ENCODE measurements at regions not wholly inside any gene's neighbourhood (a gene's known extent, or its start where the extent isn't known, plus 50 kb on each side); places are given as distances from the start of the nearest gene placed in this dataset.

DNA sequence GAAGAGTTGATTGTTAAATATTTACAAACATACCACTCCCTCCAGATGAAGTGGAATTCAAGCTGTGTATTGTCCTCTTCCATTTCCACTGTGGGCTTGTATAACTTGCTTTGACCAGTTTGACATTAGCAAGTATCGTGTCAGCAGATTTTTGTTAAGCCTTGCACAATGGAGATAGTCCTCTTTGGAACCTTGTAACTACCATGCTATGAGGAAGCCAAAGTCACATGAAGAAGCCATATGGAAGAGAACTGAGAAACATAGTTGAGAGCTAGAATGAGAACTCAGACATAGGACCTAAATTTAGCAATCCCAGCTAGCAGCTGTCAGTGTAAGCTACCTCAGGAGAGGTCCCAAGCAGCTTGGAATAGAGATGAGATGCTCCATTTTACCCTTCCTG, 889.2 kb downstream of the PDCD6IP start:
- no peak for DNase-seq (ENCODE audit: extremely low read depth in 1 of 2, low read depth in 1 of 2)

DNA sequence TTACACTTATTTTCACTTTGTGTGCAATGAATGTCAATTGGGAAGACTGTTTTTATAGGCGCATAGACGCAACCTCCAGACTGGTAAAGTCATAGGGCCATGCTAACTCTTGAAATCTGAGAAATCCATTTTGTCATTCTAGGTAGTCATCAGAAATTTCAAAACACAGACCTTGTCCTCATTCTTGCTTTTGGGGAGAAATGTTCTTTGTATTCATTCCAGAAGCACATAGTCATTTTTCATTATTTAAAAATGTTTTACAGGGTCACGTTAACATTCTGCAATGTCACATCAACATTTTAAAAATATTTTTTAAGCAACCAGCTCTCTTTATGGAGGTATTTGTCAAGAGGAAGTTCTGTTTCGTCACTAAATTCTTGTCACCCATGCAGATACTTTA, 898.4 kb downstream of the PDCD6IP start:
- no peak for DNase-seq (ENCODE audit: extremely low read depth in 1 of 2, low read depth in 1 of 2)

DNA sequence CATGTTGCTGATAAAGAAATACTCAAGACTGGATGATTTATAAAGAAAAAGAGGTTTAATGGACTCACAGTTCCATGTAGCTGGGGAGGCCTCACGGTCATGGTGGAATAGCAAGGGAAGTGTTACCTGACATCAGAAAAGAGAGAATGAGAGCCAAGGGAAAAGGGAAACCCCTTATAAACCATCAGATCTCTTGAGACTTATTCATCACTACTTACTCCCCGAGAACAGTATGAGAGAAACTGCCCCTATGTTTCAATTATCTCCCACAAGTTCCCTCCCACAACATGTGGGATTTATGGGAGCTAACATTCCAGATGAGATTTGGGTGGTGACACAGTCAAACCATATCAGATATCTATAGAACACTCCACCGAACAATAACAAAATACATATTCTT, 904.6 kb downstream of the PDCD6IP start:
- no peak for DNase-seq (ENCODE audit: extremely low read depth in 1 of 2, low read depth in 1 of 2)

DNA sequence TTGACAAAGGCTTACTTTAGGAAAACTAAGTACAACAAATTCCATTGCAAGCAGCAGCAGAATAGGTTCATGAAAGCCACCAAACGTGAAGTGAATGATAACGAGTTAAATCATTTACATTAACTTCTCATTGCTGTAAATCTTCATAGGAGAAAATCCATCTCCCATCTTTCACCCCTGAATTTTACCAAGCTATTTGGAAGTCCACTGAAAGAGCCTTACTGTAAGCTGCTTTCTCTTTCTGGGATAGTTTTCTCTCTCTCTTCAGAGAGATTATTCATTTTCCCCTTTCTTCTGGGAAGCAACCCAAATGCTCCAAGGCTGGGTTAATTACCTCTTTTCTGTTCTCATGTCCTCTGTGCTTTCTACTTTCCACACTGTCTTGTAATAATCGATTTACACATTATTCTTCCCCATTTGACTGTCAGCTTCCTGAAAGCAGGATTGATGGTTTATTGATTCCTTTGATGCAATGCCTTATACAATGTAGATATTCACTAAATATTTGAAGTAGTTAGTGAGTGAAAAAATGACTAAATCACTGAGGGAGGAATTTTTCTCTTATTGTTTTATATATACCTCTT, 914.3 kb upstream of the ARPP21 start:
- DNase-seq (ENCODE audit: extremely low read depth in 1 of 2, low read depth in 1 of 2), result no peak

DNA sequence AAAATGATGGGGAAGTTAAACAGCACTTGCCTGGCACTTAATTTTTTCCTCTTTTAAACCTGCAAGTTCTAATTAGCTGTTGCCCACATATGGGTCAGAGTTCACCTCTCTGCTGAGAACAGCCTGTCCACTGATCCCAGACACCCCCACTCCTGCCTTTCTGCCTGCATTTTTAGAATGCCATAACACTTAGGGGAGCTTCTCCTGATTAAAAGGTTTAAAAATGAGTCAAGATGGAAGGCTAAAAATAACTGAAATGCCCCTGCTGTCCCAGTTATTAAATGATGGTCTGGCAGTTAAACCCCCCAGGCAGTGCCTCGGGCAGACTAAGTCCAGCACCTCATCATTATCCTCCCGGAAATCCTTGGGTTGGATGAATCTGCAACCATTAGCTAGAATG, 913.6 kb upstream of the ARPP21 start:
- DNase-seq (ENCODE audit: extremely low read depth in 1 of 2, low read depth in 1 of 2), result no peak

DNA sequence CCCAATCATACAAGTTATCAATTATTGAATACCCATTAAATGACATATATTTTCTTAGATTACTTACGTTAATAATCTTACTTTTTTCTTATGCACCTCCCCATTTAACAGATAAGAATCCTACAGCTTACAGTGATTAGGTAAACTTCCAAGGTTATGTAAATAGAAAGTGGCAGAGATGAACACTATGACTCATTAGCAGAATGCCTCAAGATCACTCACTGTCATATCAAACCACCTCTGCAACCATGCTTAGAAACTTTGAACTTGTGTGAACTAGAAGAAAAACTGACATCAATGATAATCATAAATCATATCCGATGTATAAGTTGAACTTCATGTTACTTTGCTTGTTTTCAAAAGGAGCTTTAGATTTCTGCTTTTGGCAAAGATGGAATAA, 911.6 kb upstream of the ARPP21 start:
- DNase-seq (ENCODE audit: extremely low read depth in 1 of 2, low read depth in 1 of 2), result no peak

DNA sequence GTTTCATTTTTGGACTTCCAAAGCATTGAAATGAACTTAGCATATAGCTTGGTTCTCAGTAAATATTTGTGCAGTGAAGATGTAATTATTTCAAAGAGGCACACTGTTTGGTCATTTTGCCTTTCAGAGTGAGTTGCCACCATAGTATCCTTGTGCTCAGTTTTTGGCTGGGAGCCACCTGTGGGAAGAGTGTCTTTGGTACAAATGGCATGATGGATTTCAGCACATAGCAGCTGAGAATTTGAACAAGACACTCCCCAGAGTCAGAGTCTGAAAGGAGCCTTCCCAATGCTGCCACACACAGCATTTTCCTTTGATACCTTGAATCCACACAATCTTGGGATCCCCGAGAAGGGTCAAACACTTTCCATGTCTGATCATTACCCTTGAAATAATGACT, 897.2 kb upstream of the ARPP21 start:
- no peak for DNase-seq (ENCODE audit: extremely low read depth in 1 of 2, low read depth in 1 of 2)

DNA sequence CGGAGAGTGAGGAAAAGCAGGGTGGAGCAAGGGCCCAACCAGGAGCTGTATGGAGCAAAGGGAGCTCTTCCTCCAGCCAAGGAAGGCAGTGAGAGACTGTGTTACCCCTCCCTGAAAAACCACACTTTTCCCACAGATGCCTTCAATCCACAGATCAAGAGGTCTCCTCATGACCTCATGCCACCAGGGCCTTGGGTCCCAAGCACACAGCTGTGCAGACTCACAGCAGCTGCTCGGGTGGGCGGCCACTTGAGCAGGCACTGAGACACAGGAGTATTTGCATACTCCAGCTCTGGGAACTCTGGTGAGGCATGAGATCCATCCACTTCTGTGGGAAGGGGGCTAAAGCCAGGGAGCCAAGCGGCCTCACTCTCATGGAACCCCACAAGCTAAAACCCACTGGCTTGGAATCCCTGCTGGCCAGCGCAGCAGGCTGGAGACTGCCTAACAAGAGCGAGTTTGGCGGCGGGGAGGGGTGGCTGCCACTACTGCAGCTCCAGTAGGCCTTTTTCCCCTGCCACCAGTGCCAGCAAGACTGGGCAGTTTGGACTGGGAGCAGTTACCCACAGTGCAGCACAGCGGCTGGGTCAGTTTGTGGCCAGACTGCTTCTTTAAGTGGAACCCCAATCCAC, 880.6 kb upstream of the ARPP21 start:
- DNase-seq (ENCODE audit: extremely low read depth in 1 of 2, low read depth in 1 of 2), result no peak

DNA sequence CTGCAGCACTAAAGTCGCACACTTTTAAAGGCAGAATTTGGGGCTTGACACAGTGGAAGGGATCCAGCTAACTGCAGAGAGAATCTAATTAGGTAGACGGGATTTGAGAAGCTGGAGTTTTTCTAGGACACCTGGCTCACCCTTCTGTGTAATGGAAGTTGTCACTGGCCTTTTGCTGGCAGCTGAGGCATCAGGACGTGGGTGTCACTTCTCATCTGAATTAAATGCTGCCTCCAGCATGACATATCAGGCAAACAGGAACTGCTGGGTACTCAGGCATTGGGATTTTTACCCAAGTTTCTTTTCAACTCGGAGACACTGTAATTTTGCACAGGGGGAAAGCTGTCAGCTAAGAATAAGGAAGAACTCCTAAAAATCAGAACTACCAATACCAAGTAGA, 861.9 kb upstream of the ARPP21 start:
- DNase-seq (ENCODE audit: extremely low read depth in 1 of 2, low read depth in 1 of 2), result no peak

DNA sequence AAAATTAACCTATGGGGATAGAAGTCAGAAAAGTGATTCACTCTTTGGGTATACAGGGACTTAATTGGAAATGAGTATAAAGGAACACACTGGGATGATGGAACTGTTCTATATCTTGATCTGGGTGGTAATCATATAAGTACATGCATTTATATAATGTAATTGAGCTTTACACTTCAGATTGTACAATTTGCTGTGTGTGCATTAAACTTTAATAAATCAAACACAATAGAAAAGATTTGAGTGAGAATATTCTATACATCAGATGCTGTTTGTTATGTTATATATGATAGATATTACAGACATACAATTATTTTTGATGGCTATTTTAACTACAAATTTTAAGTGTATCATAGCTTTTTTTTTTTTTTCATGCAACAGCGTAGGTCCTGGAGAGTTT, 860.2 kb upstream of the ARPP21 start:
- no peak for DNase-seq (ENCODE audit: extremely low read depth in 1 of 2, low read depth in 1 of 2)

DNA sequence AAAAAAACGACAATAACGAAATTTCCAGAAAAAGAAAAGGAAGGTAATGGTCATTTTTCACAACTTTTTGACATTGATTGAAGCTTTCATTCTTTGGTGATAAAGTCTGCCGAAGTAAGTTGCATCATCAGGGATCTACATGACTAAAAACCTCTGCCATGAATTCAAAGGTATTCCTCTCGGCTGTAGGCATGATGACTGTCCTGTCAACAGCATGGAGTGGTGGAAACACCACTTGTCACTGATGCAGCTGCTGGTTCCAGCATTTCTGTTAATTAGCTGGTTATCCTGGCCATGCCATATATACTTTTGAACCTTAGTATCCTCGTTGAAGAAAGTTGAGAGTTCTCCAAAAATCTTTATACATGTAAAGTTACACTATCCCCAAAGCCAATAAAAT, 859.0 kb upstream of the ARPP21 start:
- no peak for DNase-seq (ENCODE audit: extremely low read depth in 1 of 2, low read depth in 1 of 2)

DNA sequence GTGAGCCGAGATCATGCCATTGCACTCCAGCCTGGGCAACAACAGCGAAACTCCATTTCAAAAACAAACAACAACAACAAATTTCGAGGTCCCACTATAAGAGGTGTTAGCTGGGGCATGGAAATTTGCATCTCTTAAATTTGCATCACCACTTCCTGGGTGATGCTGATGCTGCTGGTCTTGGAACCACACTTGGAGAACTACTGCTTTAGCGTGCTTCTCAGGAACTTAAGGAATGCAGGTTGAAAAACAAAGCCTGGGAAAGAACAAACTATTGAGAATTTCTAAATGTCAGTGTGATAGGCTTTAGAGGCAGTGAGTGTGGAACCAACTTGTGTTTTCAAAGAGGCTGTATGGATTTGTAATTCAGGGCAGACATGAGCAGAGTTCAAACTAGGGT, 858.4 kb upstream of the ARPP21 start:
- DNase-seq (ENCODE audit: extremely low read depth in 1 of 2, low read depth in 1 of 2), result no peak

DNA sequence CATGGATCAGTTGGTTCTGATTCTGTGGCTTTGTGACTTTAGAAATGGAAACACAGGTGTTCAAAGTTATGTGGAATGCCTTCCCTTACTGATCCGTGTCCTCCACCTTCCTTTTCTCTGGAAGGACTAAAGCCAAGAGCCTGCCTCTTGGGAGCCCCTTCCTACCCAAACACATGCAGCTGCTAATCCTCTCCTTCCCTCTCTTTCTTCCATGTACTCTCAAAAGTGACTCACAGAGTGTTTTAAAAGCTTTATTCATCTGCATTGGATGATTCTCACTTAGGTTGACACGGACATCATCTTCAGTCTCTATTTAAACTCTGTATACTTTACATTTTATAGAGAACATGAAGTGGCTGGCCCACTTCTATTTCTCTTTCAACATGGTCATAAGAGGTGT, 856.5 kb upstream of the ARPP21 start:
- no peak for DNase-seq (ENCODE audit: extremely low read depth in 1 of 2, low read depth in 1 of 2)

DNA sequence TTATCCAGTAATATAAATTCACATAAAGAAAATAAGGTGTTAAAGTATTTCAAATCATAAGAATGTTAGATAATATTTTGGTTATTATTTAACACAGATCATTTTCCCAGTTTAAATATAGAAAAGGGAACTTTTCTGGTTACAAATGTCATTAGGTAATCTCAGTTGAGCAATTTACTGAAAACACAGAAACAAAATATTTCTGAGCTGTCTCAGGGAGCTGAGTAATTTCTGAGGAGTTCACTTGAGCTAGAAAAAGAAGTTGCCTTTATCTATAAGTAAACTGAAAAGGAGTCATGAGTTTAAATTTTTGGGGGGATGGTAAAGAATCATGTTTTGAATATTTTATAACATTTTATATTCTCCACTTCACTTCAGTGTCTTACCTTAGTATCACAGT, 855.4 kb upstream of the ARPP21 start:
- no peak for DNase-seq (ENCODE audit: extremely low read depth in 1 of 2, low read depth in 1 of 2)

DNA sequence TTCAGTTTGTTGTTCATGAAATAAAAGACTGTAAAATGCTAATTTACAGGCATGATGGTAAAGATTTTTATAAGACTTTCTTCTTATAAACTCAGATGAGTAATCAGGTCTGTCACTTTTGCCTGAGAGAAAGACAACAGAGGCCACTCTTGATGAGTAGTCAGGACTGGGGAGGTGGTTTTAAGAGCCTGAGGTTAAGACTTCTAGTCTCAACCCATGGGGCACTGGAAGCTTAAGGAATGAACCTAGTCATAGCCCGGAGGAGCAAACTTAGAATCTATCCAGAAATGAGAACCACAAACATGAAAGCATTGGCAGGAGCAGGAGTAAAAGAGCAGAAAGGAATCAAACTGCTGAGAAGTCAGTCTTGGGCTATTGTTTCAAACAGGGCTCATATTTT, 846.3 kb upstream of the ARPP21 start:
- DNase-seq (ENCODE audit: extremely low read depth in 1 of 2, low read depth in 1 of 2), result no peak

DNA sequence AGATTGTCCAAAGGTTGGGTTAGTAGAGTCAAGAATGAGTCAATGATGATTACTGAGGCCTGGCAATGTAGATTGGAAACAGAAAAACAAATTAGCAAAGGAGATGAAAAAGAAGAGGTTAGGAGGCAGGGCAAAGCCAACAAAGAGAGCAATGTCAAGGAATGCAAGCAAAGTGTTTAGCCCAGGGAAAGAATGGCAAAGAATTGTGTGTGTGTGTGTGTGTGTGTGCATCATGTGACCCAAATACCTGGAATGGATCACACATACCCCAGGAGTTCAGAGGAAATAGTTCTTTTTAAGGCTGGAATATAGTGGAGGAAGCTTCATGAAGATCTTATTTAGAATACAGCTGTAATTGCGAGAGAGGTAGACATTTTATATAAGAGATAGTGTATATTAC, 831.7 kb upstream of the ARPP21 start:
- no peak for DNase-seq (ENCODE audit: extremely low read depth in 1 of 2, low read depth in 1 of 2)

DNA sequence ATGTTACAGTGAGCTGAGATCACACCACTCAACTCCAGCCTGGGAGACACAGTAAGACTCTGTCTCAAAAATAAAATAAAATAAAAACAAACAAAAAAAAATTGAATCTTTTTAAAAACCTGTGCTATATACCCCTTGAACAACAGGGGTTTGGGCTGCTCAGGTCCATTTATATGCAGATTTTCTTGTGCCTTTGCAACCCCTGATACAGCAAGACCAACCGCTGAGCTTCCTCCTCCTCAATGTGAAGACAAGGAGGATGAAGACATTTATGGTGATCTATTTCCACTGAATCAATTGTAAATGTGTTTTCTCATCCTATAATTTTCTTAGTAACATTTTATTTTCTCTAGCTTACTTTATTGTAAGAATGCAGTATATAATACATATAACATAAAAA, 831.0 kb upstream of the ARPP21 start:
- no peak for DNase-seq (ENCODE audit: extremely low read depth in 1 of 2, low read depth in 1 of 2)

DNA sequence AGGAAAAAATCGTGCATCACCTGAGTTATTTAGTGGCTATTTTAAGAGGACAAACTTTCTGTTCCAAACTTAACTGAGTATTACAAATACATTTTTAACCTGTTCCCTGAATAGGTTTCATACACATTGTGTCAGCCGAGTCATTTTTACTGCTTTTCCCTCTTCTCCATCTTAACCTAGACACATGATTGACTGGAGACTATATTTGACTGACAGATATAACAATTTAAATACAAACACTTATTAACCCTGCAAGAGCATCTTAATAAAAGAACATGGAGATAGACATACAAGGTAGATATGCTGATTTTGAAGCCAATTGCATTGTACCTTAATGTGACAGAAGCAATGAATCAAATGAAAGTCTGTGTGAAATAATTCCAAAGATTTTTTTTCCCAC, 810.5 kb upstream of the ARPP21 start:
- no peak for DNase-seq (ENCODE audit: extremely low read depth in 1 of 2, low read depth in 1 of 2)

DNA sequence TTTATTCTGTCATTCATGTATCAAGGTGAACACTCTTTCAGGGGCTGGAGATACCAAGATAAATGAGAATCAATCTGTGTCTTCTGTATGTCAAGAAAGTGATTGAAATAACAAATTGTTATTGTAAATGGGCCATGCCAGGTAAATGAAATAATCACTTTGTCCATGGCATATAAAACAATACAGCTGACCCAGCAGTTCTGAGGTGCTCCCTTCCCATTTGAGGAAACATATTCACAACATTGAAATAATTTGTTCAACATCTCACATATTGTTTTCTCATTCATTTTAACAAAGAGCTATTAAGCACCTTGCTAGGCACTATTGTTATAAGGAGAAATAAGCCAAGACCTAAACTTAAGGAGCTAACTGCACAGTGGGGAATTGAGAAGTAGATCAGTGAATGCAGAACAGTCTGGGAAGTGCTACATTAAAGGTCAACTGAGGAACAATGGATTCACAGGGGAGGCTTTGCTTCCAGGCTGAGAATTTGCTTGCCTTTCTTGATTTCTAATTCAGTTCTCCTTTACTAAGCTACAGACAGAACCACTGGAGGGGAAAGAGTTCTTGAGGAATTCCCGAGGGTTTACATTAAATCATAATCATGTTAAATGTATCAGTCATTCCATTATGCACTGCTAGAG, 806.3 kb upstream of the ARPP21 start:
- DNase-seq (ENCODE audit: extremely low read depth in 1 of 2, low read depth in 1 of 2), result no peak

DNA sequence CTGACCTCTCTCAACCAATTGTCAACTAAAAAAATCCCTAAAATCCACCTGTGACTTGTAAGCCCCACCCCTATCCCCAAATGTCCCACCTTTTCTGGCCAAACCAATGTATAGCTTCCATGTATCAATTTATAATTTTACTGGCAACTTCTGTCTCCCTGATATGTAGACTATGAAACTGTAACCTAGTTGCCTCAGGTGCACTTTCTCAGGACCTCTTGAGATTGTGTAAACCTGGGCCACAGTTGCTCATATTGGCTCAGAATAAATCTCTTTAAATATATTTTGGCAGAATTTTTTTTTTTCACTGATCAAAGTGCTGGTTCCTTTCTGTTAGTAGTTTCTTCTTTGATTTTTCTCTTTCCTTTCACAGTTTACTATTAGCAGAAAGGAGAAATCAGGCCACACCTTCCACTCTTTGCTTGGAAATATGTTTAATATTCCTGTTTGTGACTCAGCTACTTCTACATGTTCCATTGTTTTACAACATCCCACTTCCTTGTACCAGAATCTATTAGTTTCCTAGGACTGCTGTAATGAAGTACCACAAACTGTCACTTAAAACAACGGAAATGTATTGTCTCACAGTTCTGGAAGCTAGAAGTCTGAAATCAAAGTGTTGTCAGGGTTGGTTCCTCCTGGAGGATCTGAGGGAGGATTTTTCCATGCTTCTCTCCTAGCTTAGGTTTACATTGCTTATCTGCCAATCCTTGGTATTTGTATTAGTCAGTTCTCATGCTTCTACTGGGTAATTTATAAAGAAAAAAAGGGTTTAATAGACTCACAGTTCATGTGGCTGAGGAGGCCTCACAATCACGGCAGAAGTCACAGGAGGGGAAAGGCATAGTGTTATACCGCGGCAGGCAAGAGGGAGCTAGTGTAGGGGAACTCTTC, 801.2 kb upstream of the ARPP21 start:
- no peak for DNase-seq (ENCODE audit: extremely low read depth in 1 of 2, low read depth in 1 of 2)

DNA sequence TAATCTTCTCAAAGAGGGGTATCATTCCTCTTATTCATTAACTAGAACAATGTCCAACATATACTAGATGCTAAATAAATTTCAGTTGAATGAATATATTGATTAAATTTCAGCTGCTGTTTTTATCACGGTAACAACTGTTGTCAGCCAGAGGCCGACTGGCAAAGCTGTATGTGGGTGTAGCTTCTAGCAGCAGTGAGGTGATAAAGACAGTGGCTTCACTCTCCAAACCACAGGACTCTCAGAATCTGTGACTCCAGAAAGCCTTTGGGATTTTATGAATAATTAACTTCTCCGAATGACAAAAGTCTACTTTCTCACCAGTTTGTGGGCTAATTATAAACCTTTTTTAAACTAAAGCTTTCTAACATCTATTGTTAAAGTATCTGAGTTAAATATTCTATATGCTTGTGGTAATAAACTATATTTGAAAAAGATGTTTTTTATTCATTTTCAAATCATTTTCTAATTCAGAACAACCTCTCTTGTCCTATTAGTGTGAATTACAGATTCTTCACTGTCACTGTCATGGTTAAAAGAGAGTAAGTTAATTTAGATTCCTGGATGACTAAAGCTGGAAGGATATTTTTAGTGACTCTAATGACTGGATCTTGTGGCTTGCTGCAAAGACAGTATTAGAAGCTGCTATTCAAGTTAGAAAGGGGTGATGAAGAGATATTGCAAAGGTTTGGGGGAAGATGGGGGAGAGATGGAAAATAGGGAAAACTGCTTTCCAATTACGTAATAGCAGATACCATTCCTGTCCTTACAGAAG, 796.4 kb upstream of the ARPP21 start:
- no peak for DNase-seq (ENCODE audit: extremely low read depth in 1 of 2, low read depth in 1 of 2)
